ENCODE measurements at regions not wholly inside any gene's neighbourhood (a gene's known extent, or its start where the extent isn't known, plus 50 kb on each side); places are given as distances from the start of the nearest gene placed in this dataset.
"Not testable (repeated sequence)": the region's sequence is repeated elsewhere in the genome, so short reads cannot be mapped to it uniquely, and the experiment has no call there.

GRCh38 chr4:86452924-86453531 lies 93.2 kb upstream of the MAPK10 start:
- ATAC-seq, result no peak
- no peaks in the 10 kb centered on the region for H3K9me3 Mint-ChIP-seq
- DNase-seq (ENCODE audit: low spot score in 2 of 2), result no peak
- H3K27ac Mint-ChIP-seq, result no peak overlapping the region
- no peaks in the 10 kb centered on the region for H3K36me3 Mint-ChIP-seq

- H3K36me3 Mint-ChIP-seq; H3K27ac Mint-ChIP-seq; DNase-seq (ENCODE audit: low spot score in 2 of 2); H3K9me3 Mint-ChIP-seq; ATAC-seq: not testable (repeated sequence)
These were observed 93.8 kb upstream of the MAPK10 start for GRCh38 chr4:86453611-86454072.

DNA sequence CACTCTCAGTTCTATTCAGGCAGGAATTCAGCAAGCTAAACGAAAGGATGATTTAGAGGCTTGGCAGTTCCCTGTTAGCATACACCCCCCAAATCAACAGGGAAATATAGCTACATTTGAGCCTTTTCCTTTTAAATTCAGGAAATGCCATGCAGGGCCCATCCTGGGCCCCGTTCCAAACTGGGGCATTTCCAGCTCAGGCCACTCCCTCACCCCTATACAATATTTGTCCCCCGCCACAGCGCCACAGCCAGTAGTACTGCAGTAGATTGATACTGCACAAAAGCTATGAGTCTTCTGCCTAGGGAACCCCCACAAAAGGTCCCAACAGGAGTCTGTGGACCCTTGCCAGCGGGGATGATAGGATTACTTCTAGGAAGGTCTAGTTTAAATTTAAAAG lies 102.0 kb upstream of the MAPK10 start:
- Mint-ChIP-seq H3K36me3 (peaks cover 0 to 5% of the 10 kb centered on the region in 2 donors), H3K27ac (no peak overlapping the region), H3K9me3 (peaks cover 0 to 10% of the 10 kb centered on the region in 2 donors)
- DNase-seq (ENCODE audit: low spot score in 2 of 2) (no peak), ATAC-seq (no peak)

GRCh38 chr4:86472377-86473019 lies 112.6 kb upstream of the MAPK10 start:
- Mint-ChIP-seq H3K27ac (peak overlapping the region in 1 of 2 donors; percentile 52), H3K9me3 (no peaks in the 10 kb centered on the region), H3K36me3 (no peaks in the 10 kb centered on the region)
- ATAC-seq (no peak), DNase-seq (ENCODE audit: low spot score in 2 of 2) (no peak)

- not testable (repeated sequence) for DNase-seq (ENCODE audit: low spot score in 2 of 2); H3K36me3 Mint-ChIP-seq
These were observed 116.0 kb upstream of the PTPN13 start for GRCh38 chr4:86478151-86478550.

DNA sequence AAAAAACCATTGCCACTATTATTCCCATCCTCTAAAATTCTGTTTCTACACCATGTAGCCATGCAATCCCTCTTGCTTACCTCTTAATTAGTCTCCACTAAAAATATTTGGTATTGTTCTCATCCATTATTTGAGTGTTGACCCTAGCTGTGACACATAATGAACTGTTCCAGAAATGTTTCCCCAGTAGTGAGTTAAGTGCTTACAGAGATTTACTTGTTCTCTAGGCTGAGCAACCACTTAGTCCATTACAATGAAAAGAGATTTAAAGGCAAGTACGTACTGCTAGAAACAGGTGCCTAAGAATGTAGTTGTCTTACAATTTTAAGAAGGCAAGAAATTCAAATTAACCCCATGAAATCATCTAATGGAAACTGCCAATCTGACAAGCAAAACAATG lies 112.7 kb upstream of the PTPN13 start:
- no peak for ATAC-seq
- DNase-seq (ENCODE audit: low spot score in 2 of 2), result no peak
- Mint-ChIP-seq H3K27ac (no peak overlapping the region), H3K36me3 (no peaks in the 10 kb centered on the region), H3K9me3 (no peaks in the 10 kb centered on the region)

More at GRCh38 chr4:86478151-86478550, 116.0 kb upstream of the PTPN13 start:
- not testable (repeated sequence) for ATAC-seq, H3K27ac Mint-ChIP-seq, H3K9me3 Mint-ChIP-seq

DNA sequence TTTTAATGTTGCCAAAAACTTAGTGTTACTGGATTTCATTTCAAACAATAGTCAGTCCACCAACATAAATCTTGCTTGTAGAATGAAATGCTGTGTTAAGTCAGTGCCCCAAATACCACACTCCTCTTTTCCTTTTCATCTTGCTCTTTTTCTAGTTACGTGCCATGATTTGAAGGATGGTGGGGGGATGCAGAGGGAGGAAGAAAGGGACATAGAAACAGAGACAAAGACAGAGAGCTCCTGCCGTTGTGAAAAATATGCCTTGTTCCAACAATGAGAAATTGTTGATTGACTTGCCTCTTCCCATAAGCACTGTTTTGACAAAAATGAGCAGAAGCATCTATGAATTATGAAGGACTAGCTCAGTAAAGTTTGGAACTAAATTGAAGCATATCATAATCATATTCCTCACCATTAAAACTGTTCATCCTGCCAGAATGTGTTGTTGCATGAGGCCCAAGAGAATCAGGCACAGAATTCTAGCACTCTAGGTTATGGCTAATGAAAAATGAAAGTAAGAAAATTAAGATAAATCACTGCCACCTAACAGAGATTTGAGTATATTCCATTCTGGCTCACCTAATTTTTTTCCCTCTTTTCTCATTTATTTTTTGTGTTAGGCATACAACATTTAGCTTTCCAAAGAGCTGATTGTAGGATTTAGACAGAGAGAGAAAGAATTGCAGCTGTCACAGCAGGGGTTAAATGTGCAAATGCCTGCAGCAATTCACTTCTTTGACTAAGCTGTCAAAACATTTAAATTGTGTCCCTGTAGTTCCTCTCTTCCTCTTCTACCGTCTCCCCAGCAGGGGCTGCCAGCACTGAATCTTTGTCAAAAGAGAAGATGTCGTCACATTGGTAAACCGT lies 111.6 kb upstream of the PTPN13 start:
- DNase-seq (ENCODE audit: low spot score in 2 of 2), result no peak
- Mint-ChIP-seq H3K36me3 (no peaks in the 10 kb centered on the region), H3K27ac (no peak overlapping the region), H3K9me3 (no peaks in the 10 kb centered on the region)
- ATAC-seq, result no peak

- no peak overlapping the region for H3K27ac Mint-ChIP-seq
- no peaks in the 10 kb centered on the region for H3K36me3 Mint-ChIP-seq
- DNase-seq (ENCODE audit: low spot score in 2 of 2) (no peak), ATAC-seq (no peak)
- no peaks in the 10 kb centered on the region for H3K9me3 Mint-ChIP-seq
These were observed 111.0 kb upstream of the PTPN13 start for GRCh38 chr4:86483173-86483490.

GRCh38 chr4:86483773-86484172 lies 110.3 kb upstream of the PTPN13 start:
- Mint-ChIP-seq H3K9me3 (no peaks in the 10 kb centered on the region), H3K36me3 (no peaks in the 10 kb centered on the region), H3K27ac (no peak overlapping the region)
- ATAC-seq (no peak), DNase-seq (ENCODE audit: low spot score in 2 of 2) (no peak)

GRCh38 chr4:86484241-86484640 lies 109.9 kb upstream of the PTPN13 start:
- no peaks in the 10 kb centered on the region for H3K9me3 Mint-ChIP-seq
- no peak for ATAC-seq
- H3K36me3 Mint-ChIP-seq, result no peaks in the 10 kb centered on the region
- no peak for DNase-seq (ENCODE audit: low spot score in 2 of 2)
- no peak overlapping the region for H3K27ac Mint-ChIP-seq

DNA sequence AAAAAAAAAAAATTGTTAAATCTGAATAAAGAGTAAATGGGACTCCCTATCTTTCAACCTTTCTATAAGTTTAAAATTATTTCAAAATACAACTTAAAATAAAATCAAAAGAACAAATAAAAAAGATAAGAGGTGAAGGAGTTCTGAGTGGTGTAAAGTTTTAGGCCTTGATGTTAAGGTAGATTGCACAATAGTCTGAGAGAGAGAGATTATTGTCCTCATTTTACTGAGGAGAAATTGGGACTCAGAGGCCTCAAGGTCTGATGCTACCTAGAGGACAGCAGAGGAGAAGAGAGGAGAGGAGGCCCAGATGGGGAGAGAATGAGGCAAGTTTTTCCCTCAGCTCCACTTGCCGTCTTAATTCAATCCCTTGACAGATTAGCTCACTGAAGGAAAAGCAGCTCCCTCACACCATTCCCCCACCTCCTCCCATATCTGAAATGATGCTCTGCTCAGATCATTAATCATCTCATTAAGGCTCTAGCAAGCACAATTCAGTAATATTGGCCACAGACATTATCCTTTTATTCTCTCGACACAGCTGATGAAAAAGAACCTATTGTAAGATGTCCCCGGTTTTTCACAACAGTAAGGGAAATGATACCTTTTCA lies 106.3 kb upstream of the PTPN13 start:
- no peaks in the 10 kb centered on the region for H3K36me3 Mint-ChIP-seq
- no peak overlapping the region for H3K27ac Mint-ChIP-seq
- ATAC-seq (no peak), DNase-seq (ENCODE audit: low spot score in 2 of 2) (no peak)
- no peaks in the 10 kb centered on the region for H3K9me3 Mint-ChIP-seq

DNA sequence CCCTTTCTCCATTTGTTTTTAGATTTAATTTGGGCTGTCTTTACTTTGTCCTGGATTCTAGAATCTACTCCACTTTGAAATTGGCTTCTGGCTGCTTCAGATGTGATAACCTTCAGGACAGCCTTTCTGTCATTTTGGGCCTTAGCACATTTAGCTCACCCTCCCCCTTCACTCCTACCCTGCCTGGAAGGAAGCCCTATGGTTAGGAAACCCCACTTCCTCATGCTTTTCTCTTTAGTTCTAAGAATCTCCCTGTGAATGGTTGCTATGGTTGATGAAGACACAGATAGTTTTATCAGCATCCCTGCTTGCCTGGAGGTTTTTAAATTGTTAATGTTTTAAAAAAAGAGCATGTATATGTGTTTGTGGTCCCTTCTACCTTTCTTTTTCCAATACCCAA lies 100.7 kb upstream of the PTPN13 start:
- no peak overlapping the region for H3K27ac Mint-ChIP-seq
- DNase-seq (ENCODE audit: low spot score in 2 of 2) (no peak), ATAC-seq (no peak)
- no peaks in the 10 kb centered on the region for H3K36me3 Mint-ChIP-seq
- no peaks in the 10 kb centered on the region for H3K9me3 Mint-ChIP-seq

GRCh38 chr4:86496094-86497080 lies 97.7 kb upstream of the PTPN13 start:
- ATAC-seq, result no peak
- Mint-ChIP-seq H3K9me3 (no peaks in the 10 kb centered on the region), H3K27ac (no peak overlapping the region), H3K36me3 (no peaks in the 10 kb centered on the region)
- peak in 1 of 2 donors; percentile 19 for DNase-seq (ENCODE audit: low spot score in 2 of 2)

DNA sequence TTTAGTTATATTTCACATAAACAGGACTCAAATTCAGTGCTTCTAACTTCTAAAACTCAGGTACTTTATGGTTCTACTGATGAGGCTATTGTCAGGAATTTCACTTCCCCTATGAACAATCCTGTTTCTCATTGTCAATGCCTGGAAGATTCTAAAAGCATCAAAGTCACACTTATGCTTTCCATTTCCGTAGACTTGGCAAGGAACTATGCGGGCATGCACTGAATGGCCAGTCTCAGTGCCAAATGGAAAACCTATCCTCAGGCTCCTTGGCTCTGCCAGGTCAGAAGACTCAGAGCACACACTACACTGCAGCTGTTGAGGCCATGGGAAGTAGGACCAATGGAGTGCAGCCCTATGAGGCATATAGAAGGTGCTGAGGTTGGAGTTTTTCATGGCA lies 97.0 kb upstream of the PTPN13 start:
- ATAC-seq (no peak), DNase-seq (ENCODE audit: low spot score in 2 of 2) (no peak)
- H3K27ac Mint-ChIP-seq, result no peak overlapping the region
- no peaks in the 10 kb centered on the region for H3K36me3 Mint-ChIP-seq
- no peaks in the 10 kb centered on the region for H3K9me3 Mint-ChIP-seq

- Mint-ChIP-seq H3K9me3 (no peaks in the 10 kb centered on the region), H3K27ac (no peak overlapping the region), H3K36me3 (no peaks in the 10 kb centered on the region)
- DNase-seq (ENCODE audit: low spot score in 2 of 2), result no peak
- peak; percentile 55 to 71 for ATAC-seq
These were observed 95.9 kb upstream of the PTPN13 start for GRCh38 chr4:86497980-86498862.

Measured in activated naive CD4-positive, alpha-beta T cell treated with anti-CD3 and anti-CD28 coated beads, Interleukin-2, amount 50 U/mL, for 72 hours (primary cell).